ENCODE measurements at regions not wholly inside any gene's neighbourhood (a gene's known extent, or its start where the extent isn't known, plus 50 kb on each side); places are given as distances from the start of the nearest gene placed in this dataset.

GRCh38 chr13:37395544-37395943 is 203.0 kb downstream of the POSTN start:
- no peak for TF ChIP-seq EP300 (IDR thresholded peaks at IDR 0.05)
- no peak for TF ChIP-seq POLR2A (IDR thresholded peaks at IDR 0.05)
- TF ChIP-seq CTCF (IDR thresholded peaks at IDR 0.05) = no peak

Measured in sigmoid colon (tissue), 4 donors.